LNCaP clone FGC (cell line): ENCODE measurements at regions not wholly inside any gene's neighbourhood (a gene's known extent, or its start where the extent isn't known, plus 50 kb on each side); places are given as distances from the start of the nearest gene placed in this dataset.

Experiments
- DNase-seq: peaks from one replicate; pipeline ENCODE4 v3.0.0-alpha.2; 2011; ENCODE audit warnings: low read depth
- H3K4me3 ChIP-seq: 2 replicates; pipeline ENCODE4 v1.5.1; 2011; ENCODE audit warnings: mild to moderate bottlenecking, low read depth, low read length, control low read depth
- CTCF ChIP-seq: IDR thresholded peaks from 2 replicates; pipeline ENCODE4 v1.5.1; 2012; ENCODE audit warnings: mild to moderate bottlenecking; ENCODE audit not compliant: control insufficient read depth, insufficient read depth; ENCODE audit errors: extremely low read depth

GRCh38 chr13:80475718-80476117, 134.8 kb upstream of the SPRY2 start:
- H3K4me3 ChIP-seq = no peak overlapping the region
- no peak for DNase-seq
- TF ChIP-seq CTCF = no peak

GRCh38 chr13:80473695-80474094, 132.8 kb upstream of the SPRY2 start:
- no peak overlapping the region for H3K4me3 ChIP-seq
- DNase-seq = no peak
- TF ChIP-seq CTCF = no peak

- no peak for TF ChIP-seq CTCF
- H3K4me3 ChIP-seq = no peak overlapping the region
- DNase-seq = no peak
These were observed 129.0 kb upstream of the SPRY2 start for GRCh38 chr13:80469853-80470381.

- no peak for DNase-seq
These were observed 128.4 kb upstream of the SPRY2 start for GRCh38 chr13:80469105-80469852.

GRCh38 chr13:80465321-80465720, 124.4 kb upstream of the SPRY2 start:
- no peak overlapping the region for H3K4me3 ChIP-seq
- DNase-seq = no peak
- no peak for TF ChIP-seq CTCF

More at GRCh38 chr13:80469105-80469852, 128.4 kb upstream of the SPRY2 start:
- H3K4me3 ChIP-seq = no peak overlapping the region
- TF ChIP-seq CTCF = no peak

- no peak for DNase-seq
- no peak overlapping the region for H3K4me3 ChIP-seq
- TF ChIP-seq CTCF = no peak
These were observed 122.9 kb upstream of the SPRY2 start for GRCh38 chr13:80463673-80464352.
